GM13977 (cell line): ENCODE measurements at regions not wholly inside any gene's neighbourhood (a gene's known extent, or its start where the extent isn't known, plus 50 kb on each side); places are given as distances from the start of the nearest gene placed in this dataset.
"Not testable (repeated sequence)": the region's sequence is repeated elsewhere in the genome, so short reads cannot be mapped to it uniquely, and the experiment has no call there.

Experiments
- DNase-seq: peaks from one replicate; pipeline ENCODE4 v3.0.0; 2012; ENCODE audit warnings: low spot score
- in situ Hi-C: fragments of 300-500 bp; cut with MboI; formaldehyde crosslinking; loops from one replicate; pipeline ENCODE4 v1.12.0; 2022; ENCODE audit warnings: low sequenced_read_pairs, low pct_unique_long_range_greater_than_20kb, mixed read lengths, inconsistent platforms; ENCODE audit not compliant: unreplicated experiment
- TF ChIP-seq, protein P1 (sequence below): IDR thresholded peaks from 2 replicates; pipeline ENCODE4 v1.5.1; 2012; ENCODE audit warnings: mild to moderate bottlenecking, control low read depth; ENCODE audit not compliant: insufficient read depth; ENCODE audit errors: extremely low read depth, missing control alignments

- no peak for DNase-seq
- TF ChIP-seq, protein P1, sequence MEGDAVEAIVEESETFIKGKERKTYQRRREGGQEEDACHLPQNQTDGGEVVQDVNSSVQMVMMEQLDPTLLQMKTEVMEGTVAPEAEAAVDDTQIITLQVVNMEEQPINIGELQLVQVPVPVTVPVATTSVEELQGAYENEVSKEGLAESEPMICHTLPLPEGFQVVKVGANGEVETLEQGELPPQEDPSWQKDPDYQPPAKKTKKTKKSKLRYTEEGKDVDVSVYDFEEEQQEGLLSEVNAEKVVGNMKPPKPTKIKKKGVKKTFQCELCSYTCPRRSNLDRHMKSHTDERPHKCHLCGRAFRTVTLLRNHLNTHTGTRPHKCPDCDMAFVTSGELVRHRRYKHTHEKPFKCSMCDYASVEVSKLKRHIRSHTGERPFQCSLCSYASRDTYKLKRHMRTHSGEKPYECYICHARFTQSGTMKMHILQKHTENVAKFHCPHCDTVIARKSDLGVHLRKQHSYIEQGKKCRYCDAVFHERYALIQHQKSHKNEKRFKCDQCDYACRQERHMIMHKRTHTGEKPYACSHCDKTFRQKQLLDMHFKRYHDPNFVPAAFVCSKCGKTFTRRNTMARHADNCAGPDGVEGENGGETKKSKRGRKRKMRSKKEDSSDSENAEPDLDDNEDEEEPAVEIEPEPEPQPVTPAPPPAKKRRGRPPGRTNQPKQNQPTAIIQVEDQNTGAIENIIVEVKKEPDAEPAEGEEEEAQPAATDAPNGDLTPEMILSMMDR = no peak
- in situ Hi-C loops = no loop called here
These were observed 322.6 kb upstream of the FRG2C start for GRCh38 chr3:75341324-75342067.

GRCh38 chr3:75342425-75342824 is 321.7 kb upstream of the FRG2C start:
- DNase-seq = no peak
- in situ Hi-C loops = no loop called here
- TF ChIP-seq, protein P1 = no peak

- in situ Hi-C loops, DNase-seq: not testable (repeated sequence)
These were observed 313.6 kb upstream of the FRG2C start for GRCh38 chr3:75350536-75350935.

GRCh38 chr3:75362086-75362784 is 301.9 kb upstream of the FRG2C start:
- DNase-seq, in situ Hi-C loops: not testable (repeated sequence)
- TF ChIP-seq, protein P1 = peak; percentile 36

DNA sequence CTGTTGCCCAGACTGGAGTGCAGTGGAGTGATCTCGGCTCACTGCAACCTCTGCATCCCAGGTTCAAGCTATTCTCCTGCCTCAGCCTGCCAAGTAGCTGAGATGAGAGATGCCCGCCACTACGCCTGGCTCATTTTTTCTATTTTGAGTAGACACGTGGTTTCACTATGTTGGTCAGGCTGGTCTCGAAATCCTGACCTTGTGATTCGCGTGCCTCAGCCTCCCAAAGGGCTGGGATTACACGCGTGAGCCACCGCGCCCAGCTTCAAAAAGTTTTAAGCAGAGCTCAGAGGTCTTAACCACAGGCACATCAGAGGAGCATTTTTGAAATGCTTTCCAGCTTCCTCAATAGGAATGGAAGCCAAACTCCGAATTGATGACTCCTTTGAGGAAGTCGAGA is 291.2 kb upstream of the FRG2C start:
- in situ Hi-C loops, DNase-seq: not testable (repeated sequence)

GRCh38 chr3:75379840-75380239 is 284.3 kb upstream of the FRG2C start:
- in situ Hi-C loops, DNase-seq: not testable (repeated sequence)

GRCh38 chr3:75380276-75380771 is 283.8 kb upstream of the FRG2C start:
- TF ChIP-seq, protein P1 = no peak
- in situ Hi-C loops = no loop called here
- no peak for DNase-seq

DNA sequence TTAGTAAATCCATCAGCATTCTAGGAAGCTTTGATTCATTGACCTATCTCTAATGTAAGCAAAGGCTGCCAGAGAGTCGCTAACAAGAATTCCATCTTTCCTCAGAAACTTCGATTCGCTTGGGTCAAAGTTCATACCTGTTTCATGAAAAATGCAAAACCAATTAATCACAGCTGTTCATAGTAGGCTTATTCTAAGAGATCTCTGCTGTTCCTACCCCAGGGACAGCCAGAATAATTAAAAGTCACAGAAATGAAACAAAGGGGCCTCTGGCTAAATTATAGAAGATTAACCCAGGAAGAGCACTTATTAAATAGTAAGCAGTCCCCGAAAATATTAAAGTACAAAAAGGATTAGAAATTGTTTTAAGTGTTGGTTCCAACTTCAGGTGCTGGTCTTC is 280.1 kb upstream of the FRG2C start:
- in situ Hi-C loops, DNase-seq: not testable (repeated sequence)

DNA sequence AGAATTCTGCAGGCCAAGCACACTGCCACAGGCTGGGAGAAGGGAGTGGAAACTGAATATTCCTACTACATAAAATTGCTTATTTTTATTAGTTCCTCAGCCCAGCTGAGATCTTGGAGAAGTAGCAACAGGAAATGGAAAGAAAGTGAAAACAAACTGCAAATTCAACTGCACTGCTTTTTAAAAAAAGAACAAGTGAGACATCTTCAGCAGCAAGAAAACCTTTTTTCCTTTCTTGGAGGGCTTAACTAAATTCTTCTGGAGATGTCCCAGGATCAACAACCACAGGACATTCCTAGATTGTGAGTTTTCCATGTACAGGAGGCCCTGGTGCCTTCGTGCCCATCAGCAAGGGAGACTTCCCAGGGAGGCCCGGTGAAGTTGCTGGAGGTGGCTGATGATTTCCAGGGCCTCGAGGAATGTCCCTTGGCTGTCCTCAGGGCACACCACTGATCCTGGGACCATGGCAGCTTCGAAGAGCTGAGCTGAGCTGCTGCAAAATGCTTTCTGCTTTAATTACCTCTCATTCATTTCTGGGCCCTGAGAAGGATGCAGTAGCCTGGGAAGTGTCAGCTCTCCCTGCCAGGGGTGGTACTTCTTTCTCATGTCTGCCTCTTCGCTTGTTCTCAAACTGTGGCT is 275.5 kb upstream of the FRG2C start:
- in situ Hi-C loops, DNase-seq: not testable (repeated sequence)

DNA sequence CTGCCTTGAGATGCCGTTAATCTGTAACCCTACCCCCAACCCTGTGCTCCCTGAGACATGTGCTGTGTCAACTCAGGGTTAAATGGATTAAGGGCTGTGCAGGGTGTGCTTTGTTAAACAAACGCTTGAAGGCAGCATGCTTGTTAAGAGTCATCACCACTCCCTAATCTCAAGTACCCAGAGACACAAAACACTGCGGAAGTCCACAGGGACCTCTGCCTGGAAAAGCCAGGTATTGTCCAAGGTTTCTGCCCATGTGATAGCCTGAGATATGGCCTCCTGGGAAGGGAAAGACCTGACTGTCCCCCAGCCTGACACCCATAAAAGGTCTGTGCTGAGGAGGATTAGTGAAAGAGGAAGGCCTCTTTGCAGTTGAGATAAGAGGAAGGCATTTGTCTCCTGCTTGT is 270.8 kb upstream of the FRG2C start:
- in situ Hi-C loops, DNase-seq: not testable (repeated sequence)

DNA sequence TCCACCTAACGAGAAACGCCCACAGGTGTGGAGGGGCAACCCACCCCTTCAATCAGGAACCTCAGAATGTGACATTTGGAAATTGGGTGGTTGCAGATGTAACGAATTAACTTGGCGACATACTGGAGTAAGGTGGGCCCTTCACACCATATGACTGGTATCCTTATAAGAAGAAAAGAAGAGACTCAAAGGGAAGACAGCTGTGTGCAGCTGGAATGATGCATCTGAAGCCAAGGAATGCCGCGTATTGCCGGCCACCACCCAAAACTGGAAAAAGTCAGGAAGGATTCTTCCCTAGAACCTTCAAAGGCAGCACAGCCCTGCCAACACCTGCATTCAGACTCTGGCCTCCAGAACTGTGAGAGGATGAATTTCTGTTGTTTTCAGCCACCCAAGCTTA is 270.0 kb upstream of the FRG2C start:
- in situ Hi-C loops, DNase-seq: not testable (repeated sequence)

DNA sequence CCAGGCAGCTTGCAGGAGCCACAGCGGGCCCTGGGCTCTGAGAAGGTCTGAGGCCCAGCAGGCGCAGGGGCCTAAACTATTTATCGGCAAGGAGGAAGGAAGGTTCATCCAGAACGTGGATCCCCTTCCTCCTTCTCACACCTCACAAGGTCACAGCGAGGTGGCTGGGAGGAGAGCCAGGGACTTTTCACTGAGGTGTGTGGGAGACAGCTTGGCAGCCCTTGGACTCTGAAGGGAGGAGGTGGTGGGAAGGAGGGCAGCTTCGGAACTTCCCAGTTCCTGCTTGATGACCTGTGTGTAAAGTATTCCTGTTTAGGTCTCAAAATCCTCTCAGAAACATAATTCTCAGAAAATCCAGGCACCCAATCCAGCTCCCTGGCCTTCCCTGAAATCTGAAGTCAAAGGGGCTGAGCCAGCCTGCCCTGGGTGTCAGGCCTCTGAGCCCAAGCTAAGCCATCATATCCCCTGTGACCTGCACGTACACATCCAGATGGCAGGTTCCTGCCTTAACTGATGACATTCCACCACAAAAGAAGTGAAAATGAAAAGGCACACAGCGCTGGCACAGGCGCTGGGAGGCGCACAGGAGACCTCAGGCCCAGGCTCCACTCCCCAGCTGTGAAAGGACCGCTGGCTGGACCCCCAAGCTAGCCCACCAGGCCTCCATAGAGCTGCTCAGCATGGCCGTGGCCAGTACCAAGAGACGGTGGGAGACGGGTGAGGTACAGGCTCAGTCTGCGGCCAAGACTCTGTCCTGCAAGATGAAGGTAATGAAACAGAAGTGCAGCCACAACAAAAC is 269.4 kb upstream of the FRG2C start:
- in situ Hi-C loops, DNase-seq: not testable (repeated sequence)
